Vagina (tissue), 2 donors: ENCODE measurements at regions not wholly inside any gene's neighbourhood (a gene's known extent, or its start where the extent isn't known, plus 50 kb on each side); places are given as distances from the start of the nearest gene placed in this dataset. TPM values are rescaled to one million over a fixed set of nuclear protein-coding genes. Genes with fewer than 3 reads are reported as not detected.

Experiments
- DNase-seq, 2 donors: peaks; one replicate each; pipeline ENCODE4 v3.0.0-alpha.2; 2017; ENCODE audit errors: extremely low spot score in 2 of 2
- H3K27ac ChIP-seq: fragments of 200-600 bp; sonication (generic); one replicate; pipeline ENCODE4 v1.5.1; 2019
- H3K27me3 ChIP-seq: fragments of 200-600 bp; sonication (generic); one replicate; pipeline ENCODE4 v1.5.1; 2019
- H3K36me3 ChIP-seq, 2 donors: fragments of 200-600 bp; sonication (generic); one replicate each; pipeline ENCODE4 v1.5.1; 2017 to 2019
- H3K4me1 ChIP-seq: fragments of 200-600 bp; sonication (generic); one replicate; pipeline ENCODE4 v1.5.1; 2019
- H3K4me3 ChIP-seq, 2 donors: fragments of 200-600 bp; sonication (generic); 1 replicate in 1 of 2; 2 replicates in 1 of 2; pipeline ENCODE4 v1.5.1; 2016 to 2019
- H3K9me3 ChIP-seq: fragments of 200-600 bp; sonication (generic); one replicate; pipeline ENCODE4 v1.5.1; 2019
- POLR2A ChIP-seq, 2 donors: fragments of 450-650 bp; IDR thresholded peaks; one replicate each; pipeline ENCODE4 v1.6.1; 2017; ENCODE audit warnings: antibody characterized with exemption in 2 of 2, mild to moderate bottlenecking in 2 of 2, moderate library complexity in 2 of 2
- POLR2AphosphoS5 ChIP-seq, 2 donors: sonication (generic); formaldehyde crosslinking; IDR thresholded peaks; one replicate each; pipeline ENCODE4 v1.9.0; 2017; ENCODE audit warnings: antibody characterized with exemption in 2 of 2, mild to moderate bottlenecking in 2 of 2, low read depth in 1 of 2; ENCODE audit not compliant: insufficient read depth in 1 of 2
- intact Hi-C: fragments of 100-400 bp; cut with DNase I; formaldehyde crosslinking; loops from one replicate; pipeline ENCODE4 v1.15.1; 2023
- microRNA-seq: library from miRNA; unstranded; fragments of <30 nt; microRNA quantifications from one replicate; pipeline ENCODE4, GENCODE V29; 2017; ENCODE audit warnings: borderline number of aligned reads, borderline replicate concordance
- small RNA-seq: library from RNA; depleted of rRNA; stranded (forward); fragments of <200 nt; gene quantifications from one replicate; pipeline ENCODE3, GENCODE V24; 2016
- TF ChIP-seq, protein P1 (sequence below), 3 experiments: fragments of 450-650 bp in 2 of 3; fragments of 200-600 bp in 1 of 3; sonication (generic) in 1 of 3; IDR thresholded peaks; one replicate each; pipeline ENCODE4 v1.5.1; 2017 to 2019; ENCODE audit warnings: antibody characterized with exemption in 3 of 3, mild to moderate bottlenecking in 2 of 3, moderate library complexity in 2 of 3

DNA sequence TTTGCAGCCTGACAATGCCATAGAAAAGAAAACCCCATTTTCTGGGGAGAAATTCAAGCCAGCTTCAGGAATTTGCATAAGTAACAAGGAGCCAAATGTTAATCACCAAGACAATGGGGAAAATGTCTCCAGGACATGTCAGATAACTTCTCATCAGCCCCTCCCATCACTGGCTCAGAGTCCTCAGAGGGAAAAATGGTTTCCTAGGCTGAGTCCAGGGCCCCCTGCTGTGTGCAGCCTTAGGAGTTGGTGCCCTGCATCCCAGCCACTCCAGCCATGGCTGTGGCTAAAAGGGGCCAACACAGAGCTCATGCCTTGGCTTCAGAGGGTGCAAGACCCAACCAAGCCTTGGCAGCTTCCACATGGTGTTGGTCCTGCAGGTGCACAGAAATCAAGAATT, 63.7 kb upstream of the FANCL start:
- H3K4me3 ChIP-seq: no peak overlapping the region

DNA sequence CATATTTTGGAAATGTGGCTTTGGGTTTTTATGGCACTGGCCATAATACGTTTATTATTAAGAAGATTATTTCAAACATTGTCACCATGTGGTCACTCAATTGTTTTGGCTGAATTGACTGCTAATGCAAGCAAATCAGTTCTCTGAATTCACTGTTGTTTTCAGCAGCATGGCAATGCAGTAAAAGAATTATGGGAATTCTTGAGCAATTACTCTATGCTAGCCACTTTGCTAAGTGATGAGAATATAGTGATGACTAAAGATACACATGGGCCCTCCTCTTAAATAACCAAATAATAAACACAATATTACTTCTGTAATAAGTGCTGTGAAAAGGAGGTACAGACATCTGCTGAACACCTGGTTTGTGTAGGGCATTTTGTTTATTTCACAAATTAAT, 58.0 kb upstream of the FANCL start:
- no peaks in the 10 kb centered on the region for H3K4me1 ChIP-seq
- DNase-seq: no peak
- no peak overlapping the region for H3K4me3 ChIP-seq
- no peak for TF ChIP-seq POLR2AphosphoS5 (IDR thresholded peaks at IDR 0.05; ENCODE audit: insufficient read depth in 1 of 2, low read depth in 1 of 2)
- TF ChIP-seq POLR2A (IDR thresholded peaks at IDR 0.05): no peak
- TF ChIP-seq, protein P1, sequence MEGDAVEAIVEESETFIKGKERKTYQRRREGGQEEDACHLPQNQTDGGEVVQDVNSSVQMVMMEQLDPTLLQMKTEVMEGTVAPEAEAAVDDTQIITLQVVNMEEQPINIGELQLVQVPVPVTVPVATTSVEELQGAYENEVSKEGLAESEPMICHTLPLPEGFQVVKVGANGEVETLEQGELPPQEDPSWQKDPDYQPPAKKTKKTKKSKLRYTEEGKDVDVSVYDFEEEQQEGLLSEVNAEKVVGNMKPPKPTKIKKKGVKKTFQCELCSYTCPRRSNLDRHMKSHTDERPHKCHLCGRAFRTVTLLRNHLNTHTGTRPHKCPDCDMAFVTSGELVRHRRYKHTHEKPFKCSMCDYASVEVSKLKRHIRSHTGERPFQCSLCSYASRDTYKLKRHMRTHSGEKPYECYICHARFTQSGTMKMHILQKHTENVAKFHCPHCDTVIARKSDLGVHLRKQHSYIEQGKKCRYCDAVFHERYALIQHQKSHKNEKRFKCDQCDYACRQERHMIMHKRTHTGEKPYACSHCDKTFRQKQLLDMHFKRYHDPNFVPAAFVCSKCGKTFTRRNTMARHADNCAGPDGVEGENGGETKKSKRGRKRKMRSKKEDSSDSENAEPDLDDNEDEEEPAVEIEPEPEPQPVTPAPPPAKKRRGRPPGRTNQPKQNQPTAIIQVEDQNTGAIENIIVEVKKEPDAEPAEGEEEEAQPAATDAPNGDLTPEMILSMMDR (IDR thresholded peaks at IDR 0.05): no peak
- no peak overlapping the region for H3K27ac ChIP-seq
- intact Hi-C loops: no loop called here
- H3K36me3 ChIP-seq: no peaks in the 10 kb centered on the region
- no peaks in the 10 kb centered on the region for H3K27me3 ChIP-seq
- H3K9me3 ChIP-seq: no peaks in the 10 kb centered on the region

More for the DNA sequence above, 63.7 kb upstream of the FANCL start:
- Histone ChIP-seq H3K36me3 (no peaks in the 10 kb centered on the region), H3K4me1 (no peaks in the 10 kb centered on the region), H3K27ac (no peak overlapping the region), H3K27me3 (no peaks in the 10 kb centered on the region), H3K9me3 (no peaks in the 10 kb centered on the region)
- no peak for DNase-seq
- intact Hi-C loops: no loop called here
- TF ChIP-seq POLR2AphosphoS5 (IDR thresholded peaks at IDR 0.05; ENCODE audit: insufficient read depth in 1 of 2, low read depth in 1 of 2) (no peak), POLR2A (IDR thresholded peaks at IDR 0.05) (no peak)
- TF ChIP-seq, protein P1 (IDR thresholded peaks at IDR 0.05): no peak

DNA sequence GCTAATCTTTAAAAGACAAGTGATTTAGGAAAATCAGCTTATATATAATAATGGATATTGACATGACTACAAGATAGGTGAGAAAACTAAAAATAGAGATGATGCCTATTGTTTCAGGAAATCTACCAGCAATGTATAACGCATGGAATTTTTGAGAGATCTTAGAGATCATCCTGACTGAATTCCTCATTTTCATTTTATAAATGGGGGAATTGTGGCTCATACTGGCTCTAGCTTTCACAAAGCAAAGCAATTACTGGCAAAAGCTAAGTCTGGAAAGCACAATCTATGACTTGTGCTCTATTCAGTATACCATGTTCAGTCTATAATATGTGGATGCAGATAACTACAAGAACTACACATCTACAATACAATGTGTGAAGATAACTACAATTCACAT, 51.9 kb upstream of the FANCL start:
- DNase-seq: no peak
- Histone ChIP-seq H3K27me3 (no peaks in the 10 kb centered on the region), H3K27ac (no peak overlapping the region), H3K4me1 (no peaks in the 10 kb centered on the region), H3K9me3 (no peaks in the 10 kb centered on the region), H3K36me3 (no peaks in the 10 kb centered on the region), H3K4me3 (no peak overlapping the region)
- no peak for TF ChIP-seq POLR2A (IDR thresholded peaks at IDR 0.05)
- TF ChIP-seq, protein P1 (IDR thresholded peaks at IDR 0.05): no peak
- no peak for TF ChIP-seq POLR2AphosphoS5 (IDR thresholded peaks at IDR 0.05; ENCODE audit: insufficient read depth in 1 of 2, low read depth in 1 of 2)
- intact Hi-C loops: no loop called here

DNA sequence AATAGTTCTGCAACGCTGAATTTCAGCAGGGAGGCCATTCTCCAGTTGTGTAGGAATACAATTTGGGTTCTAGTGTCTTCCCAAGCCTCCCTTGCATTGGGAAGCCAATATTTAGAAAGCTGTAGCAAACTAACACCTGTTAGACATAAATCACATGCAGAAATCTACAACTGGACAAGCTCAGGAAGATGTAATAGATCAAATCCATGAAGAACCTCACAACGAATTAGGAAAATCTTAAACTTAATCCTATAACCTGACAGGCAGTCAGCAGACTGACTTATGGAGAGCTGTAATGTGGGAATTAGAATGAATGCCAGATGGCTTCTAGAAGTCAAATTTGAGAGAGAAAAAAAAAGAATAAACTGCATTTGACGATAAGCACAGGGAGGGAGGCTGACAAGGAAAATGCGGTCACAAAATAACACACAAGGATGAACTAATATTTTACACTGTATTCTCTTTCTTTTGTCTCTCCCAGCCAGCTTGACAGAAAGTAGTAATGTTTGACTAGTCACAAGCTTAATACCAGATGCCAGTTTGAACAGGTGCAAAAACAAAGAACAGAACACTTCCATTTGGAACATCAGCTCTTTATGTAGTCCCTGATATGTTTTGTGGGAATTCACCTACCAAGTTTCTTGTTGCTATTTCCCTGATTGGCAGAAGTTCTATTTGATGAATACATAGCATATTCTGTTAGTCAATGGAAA, 50.8 kb upstream of the FANCL start:
- Histone ChIP-seq H3K27me3 (no peaks in the 10 kb centered on the region), H3K9me3 (no peaks in the 10 kb centered on the region), H3K4me1 (no peaks in the 10 kb centered on the region), H3K27ac (no peak overlapping the region), H3K36me3 (no peaks in the 10 kb centered on the region), H3K4me3 (no peak overlapping the region)
- intact Hi-C loops: no loop called here
- no peak for DNase-seq
- TF ChIP-seq POLR2AphosphoS5 (IDR thresholded peaks at IDR 0.05; ENCODE audit: insufficient read depth in 1 of 2, low read depth in 1 of 2) (no peak), POLR2A (IDR thresholded peaks at IDR 0.05) (no peak)
- TF ChIP-seq, protein P1 (IDR thresholded peaks at IDR 0.05): no peak

Small RNAs in the stretch of these regions (microRNA-seq; reads per million reads assigned to microRNA genes)
- not detected for gene MIR4432

Small RNAs in the stretch of these regions (small RNA-seq; reads per million reads assigned to genes)
- not detected for gene AC007179.3
- not detected for gene MIR4432
- gene RNA5SP94: not detected
- not detected for gene RNU1-32P
- gene RNU6-508P: not detected
